ENCODE measurements at regions not wholly inside any gene's neighbourhood (a gene's known extent, or its start where the extent isn't known, plus 50 kb on each side); places are given as distances from the start of the nearest gene placed in this dataset.
A peak's percentile ranks its signal among the peaks of the same experiment; 100 is the strongest.

GRCh38 chr1:59052166-59052590, 244.7 kb upstream of the FGGY start:
- DNase-seq (ENCODE audit: extremely low spot score, unreplicated experiment), result no peak
- no peak for TF ChIP-seq CTCF (IDR thresholded peaks at IDR 0.05)
- H3K4me1 Mint-ChIP-seq (ENCODE audit: unreplicated experiment), result peaks cover 13% of the 10 kb centered on the region
- no peaks in the 10 kb centered on the region for H3K9me3 Mint-ChIP-seq (ENCODE audit: unreplicated experiment)
- no peak overlapping the region for H3K4me3 Mint-ChIP-seq (ENCODE audit: unreplicated experiment)
- H3K36me3 Mint-ChIP-seq (ENCODE audit: unreplicated experiment), result no peaks in the 10 kb centered on the region
- H3K27me3 Mint-ChIP-seq (ENCODE audit: unreplicated experiment), result no peaks in the 10 kb centered on the region
- no peak overlapping the region for H3K27ac Mint-ChIP-seq (ENCODE audit: unreplicated experiment)

GRCh38 chr1:59054172-59054571, 242.7 kb upstream of the FGGY start:
- Mint-ChIP-seq H3K27me3 (ENCODE audit: unreplicated experiment) (no peaks in the 10 kb centered on the region), H3K36me3 (ENCODE audit: unreplicated experiment) (no peaks in the 10 kb centered on the region), H3K4me1 (ENCODE audit: unreplicated experiment) (peaks cover 30% of the 10 kb centered on the region), H3K9me3 (ENCODE audit: unreplicated experiment) (no peaks in the 10 kb centered on the region), H3K4me3 (ENCODE audit: unreplicated experiment) (no peak overlapping the region), H3K27ac (ENCODE audit: unreplicated experiment) (no peak overlapping the region)
- no peak for DNase-seq (ENCODE audit: extremely low spot score, unreplicated experiment)
- no peak for TF ChIP-seq CTCF (IDR thresholded peaks at IDR 0.05)

DNA sequence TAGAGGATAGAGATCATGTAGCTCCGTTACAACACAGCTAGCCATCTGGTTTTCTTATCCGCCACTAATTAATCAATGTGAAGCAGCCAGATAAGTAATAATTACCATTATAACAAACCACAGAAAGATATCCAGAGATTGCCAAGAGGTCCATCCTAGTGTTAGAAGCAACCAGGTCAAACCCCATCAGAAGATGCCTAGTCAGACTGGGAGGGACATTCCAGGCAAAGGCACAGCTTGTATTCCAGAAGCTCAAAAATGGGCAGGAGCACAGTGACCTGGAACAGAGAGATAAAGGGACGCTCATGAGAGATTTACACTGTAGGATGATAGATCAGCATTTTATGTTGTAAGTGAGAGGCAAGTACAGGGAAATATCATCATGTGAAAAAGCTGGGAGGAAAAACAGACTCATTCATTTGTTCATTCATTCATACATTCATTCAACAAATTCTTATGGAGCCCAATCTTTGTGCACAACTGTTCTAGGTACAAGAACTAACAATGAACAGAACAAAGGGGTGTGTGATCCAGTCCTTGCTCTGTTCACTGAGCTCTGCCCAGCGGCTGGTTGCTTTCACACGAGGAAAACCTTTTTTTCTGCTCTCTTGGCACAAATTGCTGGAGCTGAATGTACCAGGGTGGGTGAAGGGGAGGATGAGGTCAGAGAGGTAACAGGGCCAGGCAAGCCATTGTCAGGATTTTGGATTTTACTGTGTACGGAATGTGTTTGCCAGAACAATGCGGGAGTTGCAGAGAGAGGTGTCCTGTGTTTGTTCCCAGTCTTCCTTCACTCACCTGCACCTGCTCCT, 240.8 kb upstream of the FGGY start:
- no peak overlapping the region for H3K4me3 Mint-ChIP-seq (ENCODE audit: unreplicated experiment)
- no peak for TF ChIP-seq CTCF (IDR thresholded peaks at IDR 0.05)
- no peaks in the 10 kb centered on the region for H3K36me3 Mint-ChIP-seq (ENCODE audit: unreplicated experiment)
- H3K27me3 Mint-ChIP-seq (ENCODE audit: unreplicated experiment), result no peaks in the 10 kb centered on the region
- peak overlapping the region; percentile 94 for H3K27ac Mint-ChIP-seq (ENCODE audit: unreplicated experiment)
- DNase-seq (ENCODE audit: extremely low spot score, unreplicated experiment), result no peak
- H3K9me3 Mint-ChIP-seq (ENCODE audit: unreplicated experiment), result no peaks in the 10 kb centered on the region
- H3K4me1 Mint-ChIP-seq (ENCODE audit: unreplicated experiment), result peaks cover 30% of the 10 kb centered on the region

DNA sequence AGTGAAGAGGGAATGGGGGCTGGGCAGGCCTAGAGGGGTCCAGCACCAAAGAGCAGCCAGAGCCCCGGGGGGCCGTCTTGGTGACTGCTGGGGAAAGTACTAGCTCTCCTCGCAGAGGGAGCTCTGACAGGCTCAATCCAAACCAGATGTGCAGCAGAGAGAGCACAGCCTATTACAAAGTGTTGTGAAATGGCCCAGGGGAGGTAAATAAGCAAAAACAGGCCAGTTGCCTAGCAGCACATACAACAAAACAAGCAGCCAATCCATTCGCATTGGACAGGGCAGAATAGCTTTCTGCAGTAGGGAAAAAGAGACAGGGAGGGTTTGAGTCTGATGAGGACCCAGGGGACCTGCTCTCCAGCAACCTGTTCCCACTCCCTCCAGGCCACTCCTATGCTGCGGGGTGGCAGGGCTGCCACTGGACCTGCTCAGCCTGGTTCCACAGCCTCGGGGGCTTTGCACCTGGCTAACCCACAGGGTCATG, 239.6 kb upstream of the FGGY start:
- Mint-ChIP-seq H3K36me3 (ENCODE audit: unreplicated experiment) (no peaks in the 10 kb centered on the region), H3K4me1 (ENCODE audit: unreplicated experiment) (peaks cover 34% of the 10 kb centered on the region), H3K27me3 (ENCODE audit: unreplicated experiment) (no peaks in the 10 kb centered on the region), H3K4me3 (ENCODE audit: unreplicated experiment) (peak overlapping the region; percentile 10), H3K9me3 (ENCODE audit: unreplicated experiment) (no peaks in the 10 kb centered on the region), H3K27ac (ENCODE audit: unreplicated experiment) (peak overlapping the region; percentile 94)
- DNase-seq (ENCODE audit: extremely low spot score, unreplicated experiment), result peak; percentile 95
- peak; percentile 7 for TF ChIP-seq CTCF (IDR thresholded peaks at IDR 0.05)

- Mint-ChIP-seq H3K9me3 (ENCODE audit: unreplicated experiment) (no peaks in the 10 kb centered on the region), H3K4me1 (ENCODE audit: unreplicated experiment) (peaks cover 39% of the 10 kb centered on the region), H3K27me3 (ENCODE audit: unreplicated experiment) (no peaks in the 10 kb centered on the region), H3K27ac (ENCODE audit: unreplicated experiment) (peak overlapping the region; percentile 85), H3K36me3 (ENCODE audit: unreplicated experiment) (no peaks in the 10 kb centered on the region), H3K4me3 (ENCODE audit: unreplicated experiment) (no peak overlapping the region)
- no peak for DNase-seq (ENCODE audit: extremely low spot score, unreplicated experiment)
- no peak for TF ChIP-seq CTCF (IDR thresholded peaks at IDR 0.05)
Measured at GRCh38 chr1:59057796-59058195, 239.1 kb upstream of the FGGY start.

Data from osteocyte (in vitro differentiated cells).